ENCODE measurements at regions not wholly inside any gene's neighbourhood (a gene's known extent, or its start where the extent isn't known, plus 50 kb on each side); places are given as distances from the start of the nearest gene placed in this dataset.

DNA sequence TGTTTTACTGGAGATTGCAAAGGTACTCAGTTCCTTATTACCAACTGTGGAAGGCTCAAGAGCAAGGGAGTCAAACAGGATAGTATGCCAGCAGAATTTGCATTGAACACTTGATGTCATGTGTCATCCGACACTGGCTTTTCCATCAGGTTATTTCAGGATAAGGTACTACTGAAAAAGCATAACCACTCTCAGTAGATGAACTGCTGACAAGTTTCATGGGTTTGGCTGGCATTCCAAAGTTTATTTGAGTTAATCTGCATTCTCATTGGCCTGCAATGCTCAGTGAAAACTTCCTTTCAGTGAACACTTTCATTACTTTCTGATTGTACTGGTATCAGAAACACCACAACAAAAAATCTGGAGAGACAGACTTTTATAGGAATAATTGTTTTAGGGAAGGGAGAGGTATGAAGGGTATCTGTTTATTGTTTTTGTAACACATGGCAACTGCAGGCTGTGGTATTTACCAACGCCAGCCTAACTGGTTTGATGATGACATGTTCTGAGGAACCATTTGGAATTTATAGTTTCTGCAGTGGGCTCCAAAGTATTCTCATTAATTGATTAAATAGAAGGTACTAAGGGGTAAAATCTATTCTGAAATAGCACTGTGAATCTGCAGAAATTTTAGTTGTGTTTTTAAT lies 345.7 kb upstream of the NR3C2 start (continued):
- 0 out of 2 replicates have a peak, but pooled peaks have one; percentile 39 for TF ChIP-seq ZNF549 (tag by site-specific recombination; IDR thresholded peaks at IDR 0.05)

DNA sequence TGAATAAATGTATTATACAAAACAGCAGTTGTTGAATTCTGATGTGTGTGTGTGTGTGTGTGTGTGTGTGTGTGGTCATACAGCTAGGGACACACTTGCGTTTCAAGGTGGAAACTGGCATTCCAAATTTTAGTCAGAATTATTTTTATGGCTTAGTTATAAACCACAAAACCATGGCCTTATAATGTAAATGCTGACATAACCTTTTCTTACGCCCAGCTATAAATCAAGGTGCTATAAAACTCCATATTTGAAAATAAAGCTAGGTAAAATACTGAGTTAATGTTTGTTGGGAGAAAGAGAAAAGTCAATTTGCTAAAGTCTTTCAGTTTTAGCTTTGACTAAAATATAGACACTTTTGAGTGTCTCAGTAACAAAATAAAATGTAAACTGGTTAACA lies 345.1 kb upstream of the NR3C2 start:
- Histone ChIP-seq H3K4me1 (ENCODE audit: control insufficient read depth, insufficient read depth, low read length) (peaks cover 8% of the 10 kb centered on the region), H3K9me3 (ENCODE audit: control insufficient read depth, insufficient read depth, low read depth, low read length) (no peaks in the 10 kb centered on the region), H3K27ac (ENCODE audit: extremely low read depth, low read depth, low read length) (peak overlapping the region; percentile 16; the same call in 1 of the 2 replicates), H3K4me3 (ENCODE audit: low read depth, low read length) (no peak overlapping the region), H3K36me3 (ENCODE audit: control insufficient read depth in 2 of 2, insufficient read depth in 1 of 2, low read length in 2 of 2) (no peaks in the 10 kb centered on the region)
- ChIA-PET POLR2A (no interaction called here), CTCF (interaction anchor here (0.6 kb wide), 1 partner anchor 1419 kb away, joined by 3 read pairs; no protein-coding TSS in a partner anchor)
- TF ChIP-seq GLIS1 (tag by site-specific recombination; IDR thresholded peaks at IDR 0.05), result no peak
- no peak for TF ChIP-seq ZNF624 (tag by site-specific recombination; IDR thresholded peaks at IDR 0.05)
- TF ChIP-seq ZFP41 (tag by site-specific recombination; IDR thresholded peaks at IDR 0.05; ENCODE audit: borderline replicate concordance), result no peak
- TF ChIP-seq ZNF37A (tag by site-specific recombination; IDR thresholded peaks at IDR 0.05), result no peak
- TF ChIP-seq, protein P1, sequence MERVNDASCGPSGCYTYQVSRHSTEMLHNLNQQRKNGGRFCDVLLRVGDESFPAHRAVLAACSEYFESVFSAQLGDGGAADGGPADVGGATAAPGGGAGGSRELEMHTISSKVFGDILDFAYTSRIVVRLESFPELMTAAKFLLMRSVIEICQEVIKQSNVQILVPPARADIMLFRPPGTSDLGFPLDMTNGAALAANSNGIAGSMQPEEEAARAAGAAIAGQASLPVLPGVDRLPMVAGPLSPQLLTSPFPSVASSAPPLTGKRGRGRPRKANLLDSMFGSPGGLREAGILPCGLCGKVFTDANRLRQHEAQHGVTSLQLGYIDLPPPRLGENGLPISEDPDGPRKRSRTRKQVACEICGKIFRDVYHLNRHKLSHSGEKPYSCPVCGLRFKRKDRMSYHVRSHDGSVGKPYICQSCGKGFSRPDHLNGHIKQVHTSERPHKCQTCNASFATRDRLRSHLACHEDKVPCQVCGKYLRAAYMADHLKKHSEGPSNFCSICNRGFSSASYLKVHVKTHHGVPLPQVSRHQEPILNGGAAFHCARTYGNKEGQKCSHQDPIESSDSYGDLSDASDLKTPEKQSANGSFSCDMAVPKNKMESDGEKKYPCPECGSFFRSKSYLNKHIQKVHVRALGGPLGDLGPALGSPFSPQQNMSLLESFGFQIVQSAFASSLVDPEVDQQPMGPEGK (tag by site-specific recombination; IDR thresholded peaks at IDR 0.05), result no peak
- no peak for TF ChIP-seq WT1 (tag by site-specific recombination; IDR thresholded peaks at IDR 0.05)
- no peak for TF ChIP-seq KLF16 (tag by site-specific recombination; IDR thresholded peaks at IDR 0.05)
- no peak for TF ChIP-seq ZNF184 (tag by site-specific recombination; IDR thresholded peaks at IDR 0.05)
- TF ChIP-seq ZNF600 (tag by site-specific recombination; IDR thresholded peaks at IDR 0.05), result no peak
- no peak for TF ChIP-seq ZNF776 (tag by site-specific recombination; IDR thresholded peaks at IDR 0.05; ENCODE audit: borderline replicate concordance)
- no peak for TF ChIP-seq ZBTB7A (tag by site-specific recombination; IDR thresholded peaks at IDR 0.05; ENCODE audit: low read depth)
- TF ChIP-seq ZNF416 (tag by site-specific recombination; IDR thresholded peaks at IDR 0.05), result no peak
- no peak for TF ChIP-seq TCF7L2 (IDR thresholded peaks at IDR 0.05; ENCODE audit: borderline replicate concordance, low read depth, low read length)
- no peak for TF ChIP-seq ZNF175 (tag by site-specific recombination; IDR thresholded peaks at IDR 0.05)
- TF ChIP-seq SP2 (tag by site-specific recombination; IDR thresholded peaks at IDR 0.05), result no peak
- TF ChIP-seq GLI2 (tag by site-specific recombination; IDR thresholded peaks at IDR 0.05; ENCODE audit: borderline replicate concordance, low read depth), result no peak

DNA sequence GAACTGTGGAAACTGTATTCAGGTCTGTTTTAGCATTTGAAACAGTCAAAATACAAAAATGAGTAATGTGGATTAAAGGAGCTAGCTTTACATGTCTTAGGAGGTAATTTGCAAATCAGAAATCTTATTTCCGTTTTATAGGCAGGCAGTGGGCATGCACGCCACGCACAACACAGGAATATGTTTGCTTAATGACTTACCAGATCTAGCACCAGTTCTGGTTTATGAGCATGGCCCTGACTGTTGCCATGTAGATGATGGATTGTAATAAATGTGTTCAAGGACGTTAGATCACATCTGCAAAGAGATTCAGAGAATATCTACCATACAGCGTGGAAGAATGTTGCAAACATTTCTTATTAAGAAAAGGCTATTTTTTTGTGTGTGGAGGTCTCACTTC lies 344.5 kb upstream of the NR3C2 start:
- H3K36me3 ChIP-seq (ENCODE audit: control insufficient read depth in 2 of 2, insufficient read depth in 1 of 2, low read length in 2 of 2), result no peaks in the 10 kb centered on the region
- CTCF ChIA-PET, result interaction anchor here (0.7 kb wide), 1 partner anchor 94 kb away, joined by 3 read pairs; no protein-coding TSS in a partner anchor
- H3K4me1 ChIP-seq (ENCODE audit: control insufficient read depth, insufficient read depth, low read length), result peaks cover 8% of the 10 kb centered on the region
- TF ChIP-seq ZNF19 (tag by site-specific recombination; IDR thresholded peaks at IDR 0.05; ENCODE audit: low read depth) (no peak), ZNF114 (tag by site-specific recombination; IDR thresholded peaks at IDR 0.05) (no peak), GLIS2 (tag by site-specific recombination; IDR thresholded peaks at IDR 0.05) (no peak), ZNF555 (tag by site-specific recombination; conservative IDR thresholded peaks at IDR 0.05) (no peak), ZNF341 (tag by site-specific recombination; IDR thresholded peaks at IDR 0.05; ENCODE audit: low read depth) (no peak), BCL11B (tag by site-specific recombination; IDR thresholded peaks at IDR 0.05; ENCODE audit: low read depth) (no peak), ZNF747 (tag by site-specific recombination; IDR thresholded peaks at IDR 0.05) (no peak), ZNF140 (tag by site-specific recombination; IDR thresholded peaks at IDR 0.05) (no peak), SETDB1 (IDR thresholded peaks at IDR 0.05; ENCODE audit: insufficient read length, low read length) (no peak)
- H3K4me3 ChIP-seq (ENCODE audit: low read depth, low read length), result no peak overlapping the region
- H3K27ac ChIP-seq (ENCODE audit: extremely low read depth, low read depth, low read length), result no peak overlapping the region
- POLR2A ChIA-PET, result no interaction called here
- H3K9me3 ChIP-seq (ENCODE audit: control insufficient read depth, insufficient read depth, low read depth, low read length), result no peaks in the 10 kb centered on the region
